NCI-H345 treated with DMSO at 0.1 percent for 48 hours (cell line): ENCODE measurements at regions not wholly inside any gene's neighbourhood (a gene's known extent, or its start where the extent isn't known, plus 50 kb on each side); places are given as distances from the start of the nearest gene placed in this dataset.

ENCODE experiments used
- DNase-seq: peaks from one replicate; lab custom pipeline; 2025; ENCODE audit not compliant: unreplicated experiment; lab: John Stamatoyannopoulos, UW

GRCh38 chr11:59302991-59303390 is 55.7 kb upstream of the OR5AN1 start:
- DNase-seq = no peak

- DNase-seq = no peak
Measured at GRCh38 chr11:59295435-59295834, 63.3 kb upstream of the OR5AN1 start.

GRCh38 chr11:59292611-59293010 is 66.1 kb upstream of the OR5AN1 start:
- no peak for DNase-seq

GRCh38 chr11:59291228-59291627 is 67.5 kb upstream of the OR5AN1 start:
- no peak for DNase-seq

- DNase-seq = no peak
Measured at GRCh38 chr11:59289356-59290181, 69.1 kb upstream of the OR5AN1 start.

- no peak for DNase-seq
Measured at GRCh38 chr11:59285716-59286260, 72.9 kb upstream of the OR5AN1 start.

GRCh38 chr11:59284773-59285129 is 72.0 kb upstream of the MPEG1 start:
- no peak for DNase-seq

- DNase-seq = peak; percentile 38
Measured at GRCh38 chr11:59283825-59284772, 71.4 kb upstream of the MPEG1 start.

- DNase-seq = no peak
Measured at GRCh38 chr11:59283311-59283710, 70.6 kb upstream of the MPEG1 start.

- no peak for DNase-seq
Measured at GRCh38 chr11:59281177-59281576, 68.5 kb upstream of the MPEG1 start.

- no peak for DNase-seq
Measured at GRCh38 chr11:59273373-59273841, 60.7 kb upstream of the MPEG1 start.

- no peak for DNase-seq
Measured at GRCh38 chr11:59272771-59273372, 60.1 kb upstream of the MPEG1 start.

- no peak for DNase-seq
Measured at GRCh38 chr11:59271811-59272327, 59.1 kb upstream of the MPEG1 start.

GRCh38 chr11:59271247-59271755 is 58.6 kb upstream of the MPEG1 start:
- no peak for DNase-seq

GRCh38 chr11:59267736-59268475 is 55.2 kb upstream of the MPEG1 start:
- DNase-seq = no peak

- DNase-seq = no peak
Measured at GRCh38 chr11:59267196-59267595, 54.5 kb upstream of the MPEG1 start.

- no peak for DNase-seq
Measured at GRCh38 chr11:59266491-59266890, 53.8 kb upstream of the MPEG1 start.

GRCh38 chr11:59265735-59266134 is 53.0 kb upstream of the MPEG1 start:
- no peak for DNase-seq

- no peak for DNase-seq
Measured at GRCh38 chr11:59264736-59265135, 52.0 kb upstream of the MPEG1 start.
